COLO668 (cell line): ENCODE measurements at regions not wholly inside any gene's neighbourhood (a gene's known extent, or its start where the extent isn't known, plus 50 kb on each side); places are given as distances from the start of the nearest gene placed in this dataset.
A peak's percentile ranks its signal among the peaks of the same experiment; 100 is the strongest.
"Not testable (repeated sequence)": the region's sequence is repeated elsewhere in the genome, so short reads cannot be mapped to it uniquely, and the experiment has no call there.

Experiments used
- DNase-seq: peaks from one replicate; lab custom pipeline; 2025; ENCODE audit not compliant: unreplicated experiment; lab: John Stamatoyannopoulos, UW

DNA sequence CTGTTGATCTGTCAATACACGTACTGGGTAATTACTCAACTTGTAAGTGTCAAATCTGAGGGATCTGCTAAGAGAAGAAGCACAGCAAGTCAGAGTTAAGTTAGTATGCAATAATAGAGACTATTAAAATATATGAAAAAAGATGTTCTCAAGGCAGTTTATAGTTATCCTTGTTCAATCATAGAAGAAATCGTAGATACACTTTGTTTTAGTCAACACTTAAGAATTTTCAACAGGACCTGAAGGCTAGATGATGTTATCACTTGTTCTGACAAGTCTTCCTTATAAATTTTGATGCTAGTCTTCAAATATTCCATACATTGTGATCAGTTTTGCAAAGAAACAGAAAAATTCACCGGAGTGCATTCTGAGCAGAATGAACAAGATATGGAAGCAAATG, 91.1 kb upstream of the KCNQ5 start:
- DNase-seq: no peak

GRCh38 chr6:72533606-72534005, 88.3 kb upstream of the KCNQ5 start:
- no peak for DNase-seq

GRCh38 chr6:72534236-72534635, 87.6 kb upstream of the KCNQ5 start:
- no peak for DNase-seq

GRCh38 chr6:72535124-72535523, 86.7 kb upstream of the KCNQ5 start:
- DNase-seq: no peak

DNA sequence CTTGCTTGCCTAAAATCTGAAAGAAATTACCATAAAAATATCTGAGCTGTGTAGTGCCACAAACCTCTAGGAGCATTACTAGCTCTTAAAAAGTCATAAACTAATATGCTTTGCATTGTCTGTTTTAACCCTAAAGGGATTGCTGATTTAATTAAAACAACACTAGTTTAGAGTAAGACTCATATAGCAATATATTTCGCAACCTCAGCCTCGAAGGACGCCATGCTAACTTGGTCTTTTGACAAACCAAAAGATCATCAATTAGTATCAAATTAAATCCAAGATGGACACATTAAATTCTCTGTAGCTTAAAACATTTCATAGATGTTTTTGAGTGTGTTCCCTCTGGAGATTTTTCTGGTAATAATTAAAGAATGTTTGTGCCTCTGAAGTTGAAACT, 74.8 kb upstream of the KCNQ5 start:
- DNase-seq: no peak

DNA sequence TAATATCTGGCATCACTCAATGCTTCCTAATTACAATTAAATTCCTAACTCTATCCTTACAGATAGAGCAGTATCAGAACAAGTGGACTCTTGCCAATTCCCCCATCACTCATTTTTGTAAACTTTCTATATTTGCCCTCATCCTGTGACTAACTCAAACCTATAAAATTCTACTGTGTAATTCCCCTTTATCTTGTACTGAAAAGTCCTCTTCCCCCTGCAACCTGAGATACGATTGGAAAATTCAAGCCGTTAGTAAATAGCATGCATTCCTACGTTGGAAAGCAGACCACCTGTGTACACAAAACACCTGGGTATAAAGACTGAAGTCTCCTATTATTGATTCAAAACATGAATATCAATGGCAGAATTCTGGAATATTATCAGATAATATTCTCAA, 70.4 kb upstream of the KCNQ5 start:
- peak; percentile 1 for DNase-seq

- peak; percentile 36 for DNase-seq
Measured at GRCh38 chr6:72552938-72553337, 68.9 kb upstream of the KCNQ5 start.

- DNase-seq: peak; percentile 26
Measured at GRCh38 chr6:72553531-72554511, 68.0 kb upstream of the KCNQ5 start.

- DNase-seq: no peak
Measured at GRCh38 chr6:72554761-72555221, 67.1 kb upstream of the KCNQ5 start.

- no peak for DNase-seq
Measured at GRCh38 chr6:72559067-72559466, 62.8 kb upstream of the KCNQ5 start.

- no peak for DNase-seq
Measured at GRCh38 chr6:72559555-72559954, 62.3 kb upstream of the KCNQ5 start.

- no peak for DNase-seq
Measured at GRCh38 chr6:72560721-72561593, 60.9 kb upstream of the KCNQ5 start.

DNA sequence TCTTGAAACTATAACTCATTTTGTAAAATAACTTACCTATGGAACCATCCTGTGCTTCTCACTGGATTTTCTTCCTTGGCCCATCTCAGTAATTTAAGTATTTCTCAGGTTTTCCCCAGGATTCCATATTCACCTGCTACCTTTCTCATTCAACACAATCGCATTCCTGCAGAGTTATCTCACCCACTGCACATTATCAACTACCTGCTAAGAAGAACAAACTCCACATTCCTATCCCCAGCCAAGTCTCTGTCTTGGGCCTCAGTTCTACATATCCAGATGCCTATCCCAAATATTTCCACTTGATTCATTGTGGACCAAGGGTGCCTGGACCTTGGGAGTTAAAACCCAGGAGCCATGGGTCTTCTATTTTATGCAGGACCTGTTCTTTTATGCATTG, 60.2 kb upstream of the KCNQ5 start:
- no peak for DNase-seq

- DNase-seq: no peak
Measured at GRCh38 chr6:72564231-72564630, 57.6 kb upstream of the KCNQ5 start.

- not testable (repeated sequence) for DNase-seq
Measured at GRCh38 chr6:72571993-72572392, 49.9 kb upstream of the KCNQ5 start.
